ENCODE measurements at regions not wholly inside any gene's neighbourhood (a gene's known extent, or its start where the extent isn't known, plus 50 kb on each side); places are given as distances from the start of the nearest gene placed in this dataset.

GRCh38 chr9:135214706-135215105 is 127.2 kb downstream of the OLFM1 start:
- TF ChIP-seq SIN3A (IDR thresholded peaks at IDR 0.05; ENCODE audit: borderline replicate concordance, insufficient read depth, low read length), result no peak
- no peak for TF ChIP-seq POLR2AphosphoS5 (IDR thresholded peaks at IDR 0.05; ENCODE audit: low read depth, low read length)
- TF ChIP-seq FOXP2 (optimal IDR thresholded peaks at IDR 0.05; ENCODE audit: borderline replicate concordance, extremely low read depth, extremely low read length, insufficient read depth), result no peak

- no peak for TF ChIP-seq POLR2AphosphoS5 (IDR thresholded peaks at IDR 0.05; ENCODE audit: low read depth, low read length)
- TF ChIP-seq TAF1 (IDR thresholded peaks at IDR 0.05; ENCODE audit: borderline replicate concordance, insufficient read depth, low read length), result no peak
- TF ChIP-seq FOXP2 (optimal IDR thresholded peaks at IDR 0.05; ENCODE audit: borderline replicate concordance, extremely low read depth, extremely low read length, insufficient read depth), result no peak
- no peak for TF ChIP-seq SIN3A (IDR thresholded peaks at IDR 0.05; ENCODE audit: borderline replicate concordance, insufficient read depth, low read length)
- TF ChIP-seq REST (IDR thresholded peaks at IDR 0.05; ENCODE audit: insufficient read depth in 1 of 2, low read depth in 2 of 2, low read length in 2 of 2), result no peak
Observed at GRCh38 chr9:135215571-135216161, 128.2 kb downstream of the OLFM1 start.

GRCh38 chr9:135216236-135216635 is 128.8 kb downstream of the OLFM1 start:
- TF ChIP-seq SIN3A (IDR thresholded peaks at IDR 0.05; ENCODE audit: borderline replicate concordance, insufficient read depth, low read length) (no peak), REST (IDR thresholded peaks at IDR 0.05; ENCODE audit: insufficient read depth in 1 of 2, low read depth in 2 of 2, low read length in 2 of 2) (no peak), TAF1 (IDR thresholded peaks at IDR 0.05; ENCODE audit: borderline replicate concordance, insufficient read depth, low read length) (no peak), FOXP2 (optimal IDR thresholded peaks at IDR 0.05; ENCODE audit: borderline replicate concordance, extremely low read depth, extremely low read length, insufficient read depth) (no peak), POLR2AphosphoS5 (IDR thresholded peaks at IDR 0.05; ENCODE audit: low read depth, low read length) (no peak)

- TF ChIP-seq POLR2AphosphoS5 (IDR thresholded peaks at IDR 0.05; ENCODE audit: low read depth, low read length), result no peak
- TF ChIP-seq SIN3A (IDR thresholded peaks at IDR 0.05; ENCODE audit: borderline replicate concordance, insufficient read depth, low read length), result no peak
- TF ChIP-seq REST (IDR thresholded peaks at IDR 0.05; ENCODE audit: insufficient read depth in 1 of 2, low read depth in 2 of 2, low read length in 2 of 2), result no peak
- no peak for TF ChIP-seq FOXP2 (optimal IDR thresholded peaks at IDR 0.05; ENCODE audit: borderline replicate concordance, extremely low read depth, extremely low read length, insufficient read depth)
- no peak for TF ChIP-seq TAF1 (IDR thresholded peaks at IDR 0.05; ENCODE audit: borderline replicate concordance, insufficient read depth, low read length)
Observed at GRCh38 chr9:135216791-135217441, 129.4 kb downstream of the OLFM1 start.

- TF ChIP-seq FOXP2 (optimal IDR thresholded peaks at IDR 0.05; ENCODE audit: borderline replicate concordance, extremely low read depth, extremely low read length, insufficient read depth), result no peak
- TF ChIP-seq SIN3A (IDR thresholded peaks at IDR 0.05; ENCODE audit: borderline replicate concordance, insufficient read depth, low read length), result no peak
- TF ChIP-seq REST (IDR thresholded peaks at IDR 0.05; ENCODE audit: insufficient read depth in 1 of 2, low read depth in 2 of 2, low read length in 2 of 2), result no peak
- TF ChIP-seq POLR2AphosphoS5 (IDR thresholded peaks at IDR 0.05; ENCODE audit: low read depth, low read length), result no peak
- TF ChIP-seq TAF1 (IDR thresholded peaks at IDR 0.05; ENCODE audit: borderline replicate concordance, insufficient read depth, low read length), result no peak
Observed at GRCh38 chr9:135217836-135218235, 130.4 kb downstream of the OLFM1 start.
